H1 (cell line): ENCODE measurements at regions not wholly inside any gene's neighbourhood (a gene's known extent, or its start where the extent isn't known, plus 50 kb on each side); places are given as distances from the start of the nearest gene placed in this dataset.

Experiments
- CTCF ChIA-PET: fragments of 300-600 bp; sonication (Branson Sonifier 250); formaldehyde crosslinking; loops from one replicate; lab custom pipeline; 2021; ENCODE audit not compliant: partially characterized antibody; lab: Charles Lee
- POLR2A ChIA-PET: fragments of 300-600 bp; sonication (Branson Sonifier 250); formaldehyde crosslinking; loops from one replicate; lab custom pipeline; 2021; ENCODE audit warnings: inconsistent platforms; ENCODE audit not compliant: partially characterized antibody; lab: Charles Lee
- DNase-seq, 2 experiments: peaks; one replicate each; pipeline versions ENCODE4 v3.0.0 to v3.0.0-alpha.2; 2010 to 2022; ENCODE audit warnings: low spot score in 2 of 2, low read depth in 1 of 2, mixed read lengths in 1 of 2
- FAIRE-seq: peaks from 2 replicates; lab custom pipeline; 2011; peaks lifted over from hg19 to GRCh38; lab: Jason Lieb, UNC
- H2AFZ ChIP-seq: 2 replicates; pipeline ENCODE4 v1.8.1; 2012; ENCODE audit warnings: low read length, inconsistent platforms
- H2AK5ac ChIP-seq: 2 replicates; pipeline ENCODE4 v1.6.1; 2013; ENCODE audit warnings: low read depth, low read length
- H2BK120ac ChIP-seq: replicated peaks from 2 replicates; pipeline ENCODE3; 2013; ENCODE audit warnings: low read depth, low read length, inconsistent platforms
- H2BK12ac ChIP-seq: 2 replicates; pipeline ENCODE4 v1.6.1; 2013; ENCODE audit warnings: low read depth, low read length
- H2BK15ac ChIP-seq: 2 replicates; pipeline ENCODE4 v1.6.1; 2013; ENCODE audit warnings: low read length
- H2BK20ac ChIP-seq: 2 replicates; pipeline ENCODE4 v1.6.1; 2013; ENCODE audit warnings: low read length
- H2BK5ac ChIP-seq: 2 replicates; pipeline ENCODE4 v1.6.1; 2013; ENCODE audit warnings: low read depth, low read length
- H3K14ac ChIP-seq: 2 replicates; pipeline ENCODE4 v1.6.1; 2013; ENCODE audit warnings: inconsistent platforms; ENCODE audit not compliant: insufficient read length
- H3K18ac ChIP-seq: 2 replicates; pipeline ENCODE4 v1.6.1; 2013; ENCODE audit warnings: low read length; ENCODE audit errors: extremely low read depth
- H3K23ac ChIP-seq: 2 replicates; pipeline ENCODE4 v1.6.1; 2013; ENCODE audit warnings: inconsistent platforms; ENCODE audit not compliant: insufficient read length
- H3K23me2 ChIP-seq: 2 replicates; pipeline ENCODE4 v1.6.1; 2013; ENCODE audit warnings: low read depth, low read length
- H3K27ac ChIP-seq: 2 replicates; pipeline ENCODE4 v1.6.1; 2011; ENCODE audit warnings: low read depth, low read length, inconsistent platforms
- H3K27me3 ChIP-seq, 4 experiments: replicated peaks in 1 of 4; 1 replicate in 1 of 4; 2 replicates in 3 of 4; pipeline versions ENCODE4 v1.6.1 to v1.8.1; 2011 to 2013; ENCODE audit warnings: low read length in 3 of 4, mild to moderate bottlenecking in 3 of 4, inconsistent platforms in 2 of 4, mixed read lengths in 2 of 4, moderate library complexity in 1 of 4; ENCODE audit not compliant: control insufficient read depth in 3 of 4, insufficient read depth in 3 of 4; ENCODE audit errors: extremely low read depth in 1 of 4
- H3K36me3 ChIP-seq, 4 experiments: 2 replicates each; pipeline versions ENCODE4 v1.6.1 to v1.8.1; 2011 to 2013; ENCODE audit warnings: mild to moderate bottlenecking in 4 of 4, low read length in 3 of 4, moderate library complexity in 2 of 4, control low read depth in 1 of 4, inconsistent platforms in 1 of 4; ENCODE audit not compliant: insufficient read depth in 4 of 4, control insufficient read depth in 2 of 4
- H3K4ac ChIP-seq: replicated peaks from 2 replicates; pipeline ENCODE3; 2013; ENCODE audit warnings: low read length, low read depth, mixed read lengths, inconsistent platforms; ENCODE audit not compliant: insufficient read length
- H3K4me1 ChIP-seq, 4 experiments: replicated peaks in 1 of 4; 1 replicate in 1 of 4; 2 replicates in 3 of 4; pipeline versions ENCODE4 v1.6.1 to v1.8.1; 2011 to 2013; ENCODE audit warnings: low read length in 3 of 4, inconsistent platforms in 2 of 4, mixed read lengths in 1 of 4; ENCODE audit not compliant: insufficient read depth in 4 of 4, control insufficient read depth in 3 of 4
- H3K4me2 ChIP-seq, 2 experiments: 2 replicates each; pipeline versions ENCODE4 v1.6.1 to v1.8.1; 2011 to 2013; ENCODE audit warnings: low read depth in 2 of 2, low read length in 2 of 2, control low read depth in 1 of 2, inconsistent platforms in 1 of 2, mild to moderate bottlenecking in 1 of 2; ENCODE audit not compliant: insufficient read depth in 1 of 2
- H3K4me3 ChIP-seq, 4 experiments: fragments of 200-600, 300-600 bp in 1 of 4; sonication (generic), shearing (Covaris generic), sonication (Bioruptor Twin) in 1 of 4; 2 replicates each; pipeline versions ENCODE4 v1.5.1 to v1.8.1; 2011 to 2016; ENCODE audit warnings: low read length in 4 of 4, low read depth in 3 of 4, control low read depth in 2 of 4, inconsistent platforms in 2 of 4, mild to moderate bottlenecking in 2 of 4, mixed read lengths in 1 of 4, moderate library complexity in 1 of 4; ENCODE audit not compliant: insufficient read depth in 2 of 4; ENCODE audit errors: extremely low read depth in 1 of 4
- H3K56ac ChIP-seq: replicated peaks from 2 replicates; pipeline ENCODE3; 2013; ENCODE audit warnings: low read depth, mild to moderate bottlenecking, mixed read lengths, low read length, inconsistent platforms; ENCODE audit not compliant: insufficient read length
- H3K79me1 ChIP-seq: 2 replicates; pipeline ENCODE4 v1.6.1; 2013; ENCODE audit warnings: low read depth, low read length, control low read depth
- H3K79me2 ChIP-seq, 2 experiments: 2 replicates each; pipeline versions ENCODE4 v1.6.1 to v1.8.1; 2012 to 2013; ENCODE audit warnings: low read length in 2 of 2, mild to moderate bottlenecking in 2 of 2, inconsistent platforms in 1 of 2; ENCODE audit not compliant: insufficient read depth in 2 of 2, control insufficient read depth in 1 of 2
- H3K9ac ChIP-seq, 4 experiments: replicated peaks in 1 of 4; 1 replicate in 1 of 4; 2 replicates in 3 of 4; pipeline versions ENCODE4 v1.6.1 to v1.8.1; 2011 to 2013; ENCODE audit warnings: low read depth in 3 of 4, low read length in 3 of 4, control low read depth in 2 of 4, mild to moderate bottlenecking in 2 of 4, moderate library complexity in 2 of 4, inconsistent platforms in 1 of 4; ENCODE audit errors: extremely low read depth in 1 of 4
- H3K9me3 ChIP-seq, 2 experiments: 2 replicates each; pipeline versions ENCODE4 v1.6.1 to v1.8.1; 2012 to 2013; ENCODE audit warnings: mild to moderate bottlenecking in 2 of 2, moderate library complexity in 2 of 2, control low read depth in 1 of 2, inconsistent platforms in 1 of 2, low read depth in 1 of 2, low read length in 1 of 2, mixed read lengths in 1 of 2; ENCODE audit not compliant: insufficient read depth in 2 of 2
- H4K20me1 ChIP-seq, 2 experiments: replicated peaks in 1 of 2; 2 replicates each; pipeline versions ENCODE3 to v1.8.1; 2011 to 2013; ENCODE audit warnings: inconsistent platforms in 2 of 2, low read length in 2 of 2, mild to moderate bottlenecking in 1 of 2; ENCODE audit not compliant: insufficient read depth in 2 of 2, control insufficient read depth in 1 of 2
- H4K5ac ChIP-seq: 2 replicates; pipeline ENCODE4 v1.6.1; 2013; ENCODE audit warnings: low read length, low read depth, mixed read lengths, inconsistent platforms; ENCODE audit not compliant: insufficient read length
- H4K8ac ChIP-seq: 2 replicates; pipeline ENCODE4 v1.8.0; 2013; ENCODE audit warnings: mild to moderate bottlenecking, moderate library complexity, low read length, inconsistent platforms; ENCODE audit not compliant: insufficient read depth; ENCODE audit errors: extremely low read depth
- H4K91ac ChIP-seq: replicated peaks from 2 replicates; pipeline ENCODE3; 2013; ENCODE audit warnings: low read length, mixed read lengths, inconsistent platforms; ENCODE audit not compliant: insufficient read length
- ASH2L ChIP-seq: fragments of 200-600, 300-600 bp; sonication (generic); IDR thresholded peaks from one replicate; pipeline ENCODE4 v1.7.1; 2017; ENCODE audit warnings: low read length
- CBX5 ChIP-seq: fragments of 300-800, 300-1000 bp; sonication (generic); IDR thresholded peaks from 2 replicates; pipeline ENCODE4 v1.7.1; 2016; ENCODE audit warnings: antibody characterized with exemption, low read length, low read depth
- CHD1 ChIP-seq: IDR thresholded peaks from 2 replicates; pipeline ENCODE4 v1.6.1; 2012; ENCODE audit warnings: low read depth, low read length, improper control_type of control experiment
- CHD2 ChIP-seq: IDR thresholded peaks from 2 replicates; pipeline ENCODE4 v1.6.1; 2012; ENCODE audit warnings: low read length, improper control_type of control experiment
- CREB1 ChIP-seq: IDR thresholded peaks from 2 replicates; pipeline ENCODE4 v1.6.1; 2012; ENCODE audit warnings: inconsistent platforms
- CTBP2 ChIP-seq: IDR thresholded peaks from 2 replicates; pipeline ENCODE4 v1.7.0; 2011; ENCODE audit warnings: borderline replicate concordance, mild to moderate bottlenecking, moderate library complexity, mixed read lengths, low read length; ENCODE audit not compliant: insufficient read depth, insufficient read length
- GABPA ChIP-seq: IDR thresholded peaks from 2 replicates; pipeline ENCODE4 v1.6.1; 2011; ENCODE audit warnings: mild to moderate bottlenecking, low read length, moderate library complexity, borderline replicate concordance; ENCODE audit not compliant: insufficient read depth
- GTF2F1 ChIP-seq: IDR thresholded peaks from 2 replicates; pipeline ENCODE4 v1.6.1; 2012; ENCODE audit warnings: low read depth, low read length, improper control_type of control experiment, borderline replicate concordance
- JUND ChIP-seq: IDR thresholded peaks from 2 replicates; pipeline ENCODE4 v1.6.1; 2011; ENCODE audit warnings: mild to moderate bottlenecking, improper control_type of control experiment, low read length
- POLR2A ChIP-seq, 2 experiments: IDR thresholded peaks; 1 replicate in 1 of 2; 2 replicates in 1 of 2; pipeline ENCODE4 v1.6.1; 2011; ENCODE audit warnings: low read depth in 2 of 2, low read length in 2 of 2, mild to moderate bottlenecking in 2 of 2; ENCODE audit errors: control extremely low read depth in 1 of 2
- POLR2AphosphoS5 ChIP-seq: IDR thresholded peaks from 2 replicates; pipeline ENCODE4 v1.6.1; 2011; ENCODE audit warnings: low read depth, low read length
- RBBP5 ChIP-seq: IDR thresholded peaks from 2 replicates; pipeline ENCODE4 v1.7.1; 2012; ENCODE audit warnings: low read depth, mild to moderate bottlenecking, inconsistent platforms, low read length, moderate library complexity, borderline replicate concordance
- SIX5 ChIP-seq: IDR thresholded peaks from 2 replicates; pipeline ENCODE4 v1.6.1; 2011; ENCODE audit warnings: mild to moderate bottlenecking, low read depth, low read length
- SP2 ChIP-seq: IDR thresholded peaks from 2 replicates; pipeline ENCODE4 v1.6.1; 2012; ENCODE audit warnings: mild to moderate bottlenecking, low read length, inconsistent platforms
- TAF1 ChIP-seq: IDR thresholded peaks from 2 replicates; pipeline ENCODE4 v1.6.1; 2011; ENCODE audit warnings: mild to moderate bottlenecking, low read depth, low read length
- TEAD4 ChIP-seq: IDR thresholded peaks from 2 replicates; pipeline ENCODE4 v1.6.1; 2012; ENCODE audit warnings: low read depth, low read length, inconsistent platforms, mixed read lengths
- WGBS, 2 experiments: shearing (Covaris generic) in 1 of 2; methylation state at CpG; one replicate each; pipeline versions ENCODE4 v1.1.6 to v1.1.7; 2013 to 2015; ENCODE audit warnings: low lambda C conversion rate in 2 of 2, mixed read lengths in 2 of 2, inconsistent platforms in 1 of 2, low coverage in 1 of 2, missing lambda C conversion rate in 1 of 2; ENCODE audit not compliant: insufficient replicate concordance in 2 of 2, insufficient coverage in 1 of 2, insufficient read length in 1 of 2; ENCODE audit errors: extremely low coverage in 1 of 2, missing lambda C conversion rate in 1 of 2; 5-methylcytosine and 5-hydroxymethylcytosine counted together
- TF ChIP-seq, protein P1 (sequence below): IDR thresholded peaks from 2 replicates; pipeline ENCODE4 v1.6.1; 2012; ENCODE audit warnings: inconsistent platforms

DNA sequence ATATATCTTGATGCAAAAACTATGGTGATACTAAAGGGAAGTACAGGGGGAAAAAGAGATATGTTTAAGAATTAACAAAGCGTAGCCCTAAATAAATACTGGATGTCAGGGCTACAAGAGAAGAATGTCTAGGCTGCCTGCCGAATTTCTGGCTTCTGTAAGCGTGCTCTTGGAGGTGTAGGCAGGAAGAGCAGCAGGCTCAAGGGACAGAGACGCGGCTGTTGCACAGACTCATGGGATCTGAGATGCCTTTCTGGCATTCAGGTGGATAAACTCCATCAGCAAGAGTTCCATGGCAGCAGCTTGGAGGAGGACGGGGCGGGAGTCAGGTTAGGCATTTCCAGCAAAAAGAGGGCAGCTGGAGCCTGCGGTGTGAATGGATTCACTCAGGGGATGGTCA, 123.2 kb upstream of the TWIST2 start:
- Histone ChIP-seq H2AK5ac (no peak overlapping the region), H3K56ac (no peak overlapping the region), H4K8ac (no peak overlapping the region), H3K36me3 (no peaks in the 10 kb centered on the region), H2BK120ac (no peak overlapping the region), H3K79me2 (no peaks in the 10 kb centered on the region), H3K4me1 (no peaks in the 10 kb centered on the region), H4K5ac (no peak overlapping the region), H3K9me3 (no peaks in the 10 kb centered on the region), H2BK12ac (no peak overlapping the region), H3K4ac (no peak overlapping the region), H3K79me1 (no peaks in the 10 kb centered on the region), H3K14ac (no peak overlapping the region), H2BK15ac (no peak overlapping the region), H3K18ac (no peak overlapping the region), H3K4me2 (no peak overlapping the region), H3K27ac (no peak overlapping the region), H3K4me3 (no peak overlapping the region), H3K9ac (no peak overlapping the region), H3K23me2 (no peaks in the 10 kb centered on the region), H3K23ac (no peak overlapping the region), H4K20me1 (no peaks in the 10 kb centered on the region), H2BK20ac (no peak overlapping the region), H3K27me3 (no peaks in the 10 kb centered on the region), H2BK5ac (no peak overlapping the region), H4K91ac (no peak overlapping the region), H2AFZ (no peak overlapping the region)
- 87% methylated on average over 8 of the region's 8 CpGs; no CpG with 5 or more reads in 1 of the 2 experiments for WGBS, 2 experiments
- FAIRE-seq (no peak), DNase-seq (no peak)
- CTCF ChIA-PET = no interaction called here
- POLR2A ChIA-PET = no interaction called here
- TF ChIP-seq POLR2AphosphoS5 (no peak), TEAD4 (no peak), CTBP2 (no peak), CHD1 (no peak), ASH2L (no peak), JUND (no peak), GTF2F1 (no peak), GABPA (no peak), SP2 (no peak), POLR2A (IDR thresholded peaks at IDR 0.05; ENCODE audit: control extremely low read depth in 1 of 2, low read depth in 2 of 2, low read length in 2 of 2) (no peak), SIX5 (no peak), TAF1 (no peak), CBX5 (no peak), RBBP5 (no peak), CREB1 (no peak), CHD2 (no peak)
- TF ChIP-seq, protein P1, sequence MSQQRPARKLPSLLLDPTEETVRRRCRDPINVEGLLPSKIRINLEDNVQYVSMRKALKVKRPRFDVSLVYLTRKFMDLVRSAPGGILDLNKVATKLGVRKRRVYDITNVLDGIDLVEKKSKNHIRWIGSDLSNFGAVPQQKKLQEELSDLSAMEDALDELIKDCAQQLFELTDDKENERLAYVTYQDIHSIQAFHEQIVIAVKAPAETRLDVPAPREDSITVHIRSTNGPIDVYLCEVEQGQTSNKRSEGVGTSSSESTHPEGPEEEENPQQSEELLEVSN = no peak
